OCI-LY1 (cell line): ENCODE measurements at regions not wholly inside any gene's neighbourhood (a gene's known extent, or its start where the extent isn't known, plus 50 kb on each side); places are given as distances from the start of the nearest gene placed in this dataset.

Source experiments
- H2AFZ ChIP-seq: fragments of 200-600 bp; sonication (generic), shearing (Covaris generic); 2 replicates; pipeline ENCODE4 v1.6.0; 2014; ENCODE audit warnings: antibody characterized with exemption, mild to moderate bottlenecking, low read length
- H3F3A ChIP-seq: fragments of 200-600 bp; sonication (generic), shearing (Covaris generic); 2 replicates; pipeline ENCODE4 v1.6.0; 2014; ENCODE audit warnings: mild to moderate bottlenecking, antibody characterized with exemption, low read length, moderate library complexity; ENCODE audit not compliant: insufficient read depth
- H3K27ac ChIP-seq: fragments of 200-600 bp; sonication (generic); 2 replicates; pipeline ENCODE4 v1.5.1; 2014; ENCODE audit warnings: low read length, mixed run types, mild to moderate bottlenecking, low read depth; ENCODE audit not compliant: poor library complexity, severe bottlenecking
- H3K27me3 ChIP-seq: fragments of 200-600 bp; sonication (generic); 2 replicates; pipeline ENCODE4 v1.6.0; 2014; ENCODE audit warnings: antibody characterized with exemption, mild to moderate bottlenecking, low read length, moderate library complexity; ENCODE audit not compliant: insufficient read depth
- H3K36me3 ChIP-seq: fragments of 200-600 bp; sonication (generic); 2 replicates; pipeline ENCODE4 v1.6.1; 2014; ENCODE audit warnings: mild to moderate bottlenecking, antibody characterized with exemption, low read length, moderate library complexity, mixed read lengths; ENCODE audit not compliant: insufficient read depth
- H3K4me1 ChIP-seq: fragments of 200-600 bp; sonication (generic); 2 replicates; pipeline ENCODE4 v1.5.1; 2014; ENCODE audit warnings: mild to moderate bottlenecking, low read length, moderate library complexity; ENCODE audit not compliant: insufficient read depth, severe bottlenecking
- H3K4me2 ChIP-seq: fragments of 200-600 bp; sonication (generic), shearing (Covaris generic); 2 replicates; pipeline ENCODE4 v1.6.1; 2014; ENCODE audit warnings: low read length
- H3K4me3 ChIP-seq: fragments of 200-600 bp; sonication (generic); 2 replicates; pipeline ENCODE4 v1.5.1; 2014; ENCODE audit warnings: low read length, low read depth, mild to moderate bottlenecking, mixed read lengths; ENCODE audit not compliant: poor library complexity, severe bottlenecking
- H3K79me2 ChIP-seq: fragments of 200-600 bp; shearing (Covaris generic); 2 replicates; pipeline ENCODE4 v1.6.1; 2016; ENCODE audit warnings: mixed run types, low read length, mixed read lengths; ENCODE audit not compliant: insufficient read depth
- H3K9ac ChIP-seq: fragments of 200-600 bp; sonication (generic), shearing (Covaris generic); 2 replicates; pipeline ENCODE4 v1.6.1; 2014; ENCODE audit warnings: mild to moderate bottlenecking, low read length, mixed read lengths
- H3K9me2 ChIP-seq: fragments of 200-600 bp; sonication (generic), shearing (Covaris generic); 2 replicates; pipeline ENCODE4 v1.6.1; 2014; ENCODE audit warnings: low read depth, mild to moderate bottlenecking, low read length, mixed read lengths
- H3K9me3 ChIP-seq: fragments of 200-600 bp; shearing (Covaris generic); 2 replicates; pipeline ENCODE4 v1.6.1; 2014; ENCODE audit warnings: low read length, mixed read lengths
- H4K20me1 ChIP-seq: fragments of 200-600 bp; sonication (generic), shearing (Covaris generic); 2 replicates; pipeline ENCODE4 v1.6.0; 2016; ENCODE audit warnings: mild to moderate bottlenecking, low read length; ENCODE audit not compliant: insufficient read depth
- EZH2 ChIP-seq: fragments of 200-600 bp; sonication (generic), shearing (Covaris generic); IDR thresholded peaks from 2 replicates; pipeline ENCODE4 v1.8.0; 2017; ENCODE audit warnings: borderline replicate concordance, mixed run types, mild to moderate bottlenecking, antibody characterized with exemption, low read length, moderate library complexity, mixed read lengths
- TF ChIP-seq, protein P1 (sequence below): fragments of 200-600 bp; sonication (generic), shearing (Covaris generic); IDR thresholded peaks from 2 replicates; pipeline ENCODE4 v1.5.1; 2017; ENCODE audit warnings: mild to moderate bottlenecking, antibody characterized with exemption, low read length, moderate library complexity, mixed read lengths

GRCh38 chr5:173837654-173838053 is 50.5 kb upstream of the CPEB4 start:
- Histone ChIP-seq H3K9ac (no peak overlapping the region), H3K27me3 (no peaks in the 10 kb centered on the region), H3K27ac (no peak overlapping the region), H4K20me1 (no peaks in the 10 kb centered on the region), H3K4me1 (peaks cover 25% of the 10 kb centered on the region), H3K79me2 (no peaks in the 10 kb centered on the region), H3K4me2 (no peak overlapping the region), H3K9me3 (no peaks in the 10 kb centered on the region), H2AFZ (no peak overlapping the region), H3K36me3 (no peaks in the 10 kb centered on the region; the same call in 1 of the 2 replicates), H3F3A (no peaks in the 10 kb centered on the region), H3K4me3 (no peak overlapping the region), H3K9me2 (no peaks in the 10 kb centered on the region)
- no peak for TF ChIP-seq EZH2
- TF ChIP-seq, protein P1, sequence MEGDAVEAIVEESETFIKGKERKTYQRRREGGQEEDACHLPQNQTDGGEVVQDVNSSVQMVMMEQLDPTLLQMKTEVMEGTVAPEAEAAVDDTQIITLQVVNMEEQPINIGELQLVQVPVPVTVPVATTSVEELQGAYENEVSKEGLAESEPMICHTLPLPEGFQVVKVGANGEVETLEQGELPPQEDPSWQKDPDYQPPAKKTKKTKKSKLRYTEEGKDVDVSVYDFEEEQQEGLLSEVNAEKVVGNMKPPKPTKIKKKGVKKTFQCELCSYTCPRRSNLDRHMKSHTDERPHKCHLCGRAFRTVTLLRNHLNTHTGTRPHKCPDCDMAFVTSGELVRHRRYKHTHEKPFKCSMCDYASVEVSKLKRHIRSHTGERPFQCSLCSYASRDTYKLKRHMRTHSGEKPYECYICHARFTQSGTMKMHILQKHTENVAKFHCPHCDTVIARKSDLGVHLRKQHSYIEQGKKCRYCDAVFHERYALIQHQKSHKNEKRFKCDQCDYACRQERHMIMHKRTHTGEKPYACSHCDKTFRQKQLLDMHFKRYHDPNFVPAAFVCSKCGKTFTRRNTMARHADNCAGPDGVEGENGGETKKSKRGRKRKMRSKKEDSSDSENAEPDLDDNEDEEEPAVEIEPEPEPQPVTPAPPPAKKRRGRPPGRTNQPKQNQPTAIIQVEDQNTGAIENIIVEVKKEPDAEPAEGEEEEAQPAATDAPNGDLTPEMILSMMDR, result no peak
